HCT116 (cell line): ENCODE measurements at regions not wholly inside any gene's neighbourhood (a gene's known extent, or its start where the extent isn't known, plus 50 kb on each side); places are given as distances from the start of the nearest gene placed in this dataset.

Source experiments
- ATAC-seq: fragments of 200-7000 bp; cut with Tn5 transposase; 2 replicates; pipeline ENCODE4 v1.9.1; 2020; ENCODE audit warnings: mild to moderate bottlenecking, moderate library complexity
- BruUV-seq: library from RNA; stranded (reverse); fragments of 400-500 nt; replicated peaks from 2 replicates; lab custom pipeline; 2021; lab: Mats Ljungman, UMichigan
- CTCF ChIA-PET: fragments of 300-600 bp; sonication (Branson Sonifier 250); formaldehyde crosslinking; loops from one replicate; lab custom pipeline; 2021; ENCODE audit warnings: antibody characterized with exemption; lab: Charles Lee
- POLR2A ChIA-PET: fragments of 300-600, 350-600 bp; sonication (Branson Sonifier 250); formaldehyde crosslinking; loops from one replicate; lab custom pipeline; 2021; ENCODE audit warnings: antibody characterized with exemption; lab: Charles Lee
- RAD21 ChIA-PET, 2 experiments: fragments of 300-600 bp; sonication (Branson Sonifier 250); formaldehyde crosslinking; loops; one replicate each; lab custom pipeline; 2023; ENCODE audit warnings: low total read pairs in 2 of 2; ENCODE audit not compliant: uncharacterized antibody in 2 of 2, unreplicated experiment in 2 of 2, low non-redundant PET in 1 of 2; lab: Charles Lee
- DNase-seq: peaks from one replicate; pipeline ENCODE4 v3.0.0-alpha.2; 2010; ENCODE audit warnings: low read depth, low spot score
- H2AFZ ChIP-seq: fragments of 200-600 bp; shearing (Covaris generic), sonication (generic); 2 replicates; pipeline ENCODE4 v1.6.1; 2017; ENCODE audit warnings: low read depth, mixed run types, mixed read lengths, antibody characterized with exemption, low read length; ENCODE audit not compliant: poor library complexity, severe bottlenecking
- H3K27ac ChIP-seq: 2 replicates; pipeline ENCODE4 v1.5.1; 2012; ENCODE audit warnings: low read depth, low read length
- H3K27me3 ChIP-seq: fragments of 200-600 bp; sonication (generic); 2 replicates; pipeline ENCODE4 v1.6.1; 2016; ENCODE audit warnings: mixed run types, low read length, mixed read lengths; ENCODE audit not compliant: insufficient read depth
- H3K36me3 ChIP-seq, 2 experiments: fragments of 200-500 bp in 1 of 2; fragments of 200-600 bp in 1 of 2; sonication (Bioruptor generic) in 1 of 2; sonication (generic) in 1 of 2; 2 replicates each; pipeline versions ENCODE4 v1.5.1 to v1.6.1; 2014 to 2016; ENCODE audit warnings: low read length in 2 of 2, inconsistent platforms in 1 of 2, mixed read lengths in 1 of 2, mixed run types in 1 of 2; ENCODE audit not compliant: insufficient read depth in 2 of 2, control insufficient read depth in 1 of 2
- H3K4me1 ChIP-seq, 2 experiments: fragments of 200-600 bp in 1 of 2; sonication (generic) in 1 of 2; 2 replicates each; pipeline versions ENCODE4 v1.5.1 to v1.6.1; 2012 to 2017; ENCODE audit warnings: low read length in 2 of 2, inconsistent platforms in 1 of 2, mild to moderate bottlenecking in 1 of 2, mixed read lengths in 1 of 2, mixed run types in 1 of 2, moderate library complexity in 1 of 2; ENCODE audit not compliant: insufficient read depth in 2 of 2, control insufficient read depth in 1 of 2
- H3K4me2 ChIP-seq: fragments of 200-600 bp; sonication (generic); 2 replicates; pipeline ENCODE4 v1.6.1; 2017; ENCODE audit warnings: mixed run types, low read length, mixed read lengths
- H3K4me3 ChIP-seq, 2 experiments: fragments of 200-600 bp in 1 of 2; sonication (generic) in 1 of 2; replicated peaks in 1 of 2; 2 replicates each; pipeline ENCODE4 v1.5.1; 2011 to 2016; ENCODE audit warnings: low read length in 2 of 2, control low read depth in 1 of 2, low read depth in 1 of 2, mild to moderate bottlenecking in 1 of 2, mixed read lengths in 1 of 2, mixed run types in 1 of 2
- H3K79me2 ChIP-seq: fragments of 200-600 bp; sonication (generic); 2 replicates; pipeline ENCODE4 v1.6.1; 2017; ENCODE audit warnings: mild to moderate bottlenecking, mixed run types, low read length, moderate library complexity, mixed read lengths; ENCODE audit not compliant: insufficient read depth
- H3K9ac ChIP-seq: fragments of 200-600 bp; sonication (generic); 2 replicates; pipeline ENCODE4 v1.6.1; 2016; ENCODE audit warnings: low read length, mixed read lengths
- H3K9me2 ChIP-seq: fragments of 200-600 bp; sonication (generic), shearing (Covaris generic); 2 replicates; pipeline ENCODE4 v1.6.1; 2017; ENCODE audit warnings: mixed run types, mild to moderate bottlenecking, moderate library complexity; ENCODE audit not compliant: insufficient read depth
- H3K9me3 ChIP-seq, 2 experiments: fragments of 200-500 bp in 1 of 2; fragments of 200-600 bp in 1 of 2; sonication (Bioruptor generic) in 1 of 2; sonication (generic) in 1 of 2; 2 replicates each; pipeline ENCODE4 v1.6.1; 2014 to 2017; ENCODE audit warnings: low read length in 2 of 2, mixed read lengths in 2 of 2, inconsistent platforms in 1 of 2, low read depth in 1 of 2, mild to moderate bottlenecking in 1 of 2, mixed run types in 1 of 2, moderate library complexity in 1 of 2; ENCODE audit not compliant: control insufficient read depth in 1 of 2, insufficient read depth in 1 of 2
- H4K20me1 ChIP-seq: fragments of 200-600 bp; sonication (generic), shearing (Covaris generic); 2 replicates; pipeline ENCODE4 v1.6.1; 2017; ENCODE audit warnings: mixed run types, mild to moderate bottlenecking, moderate library complexity; ENCODE audit not compliant: insufficient read depth
- CBX3 ChIP-seq: IDR thresholded peaks from 2 replicates; pipeline ENCODE4 v1.6.1; 2012; ENCODE audit warnings: low read depth
- CEBPB ChIP-seq: IDR thresholded peaks from 2 replicates; pipeline ENCODE4 v1.6.1; 2012; ENCODE audit warnings: low read depth
- EGR1 ChIP-seq: IDR thresholded peaks from 2 replicates; pipeline ENCODE4 v1.6.1; 2012; ENCODE audit warnings: low read depth
- ELF1 ChIP-seq: IDR thresholded peaks from 2 replicates; pipeline ENCODE4 v1.6.1; 2012; ENCODE audit warnings: low read depth, borderline replicate concordance
- EZH2 ChIP-seq: fragments of 200-600 bp; sonication (generic); IDR thresholded peaks from 2 replicates; pipeline ENCODE4 v1.6.1; 2017; ENCODE audit warnings: antibody characterized with exemption, mixed run types
- EZH2phosphoT487 ChIP-seq: fragments of 200-600 bp; IDR thresholded peaks from 2 replicates; pipeline ENCODE4 v1.6.1; 2018; ENCODE audit warnings: antibody characterized with exemption, borderline replicate concordance
- FOSL1 ChIP-seq: IDR thresholded peaks from 2 replicates; pipeline ENCODE4 v1.6.1; 2012; ENCODE audit warnings: low read depth
- JUND ChIP-seq: IDR thresholded peaks from 2 replicates; pipeline ENCODE4 v1.6.1; 2012
- POLR2A ChIP-seq: IDR thresholded peaks from 2 replicates; pipeline ENCODE4 v1.7.0; 2011; ENCODE audit warnings: borderline replicate concordance; ENCODE audit not compliant: insufficient read depth, insufficient read length; ENCODE audit errors: extremely low read depth
- POLR2AphosphoS5 ChIP-seq: IDR thresholded peaks from 2 replicates; pipeline ENCODE4 v1.6.1; 2011; ENCODE audit warnings: mild to moderate bottlenecking, low read depth, low read length, moderate library complexity
- SIN3A ChIP-seq: IDR thresholded peaks from 2 replicates; pipeline ENCODE4 v1.6.1; 2012; ENCODE audit warnings: low read depth
- SRF ChIP-seq: IDR thresholded peaks from 2 replicates; pipeline ENCODE4 v1.6.1; 2012; ENCODE audit warnings: low read depth
- TCF7L2 ChIP-seq: IDR thresholded peaks from 2 replicates; pipeline ENCODE4 v1.7.0; 2011; ENCODE audit warnings: borderline replicate concordance, inconsistent platforms; ENCODE audit not compliant: insufficient read depth, insufficient read length; ENCODE audit errors: extremely low read depth
- YY1 ChIP-seq: IDR thresholded peaks from 2 replicates; pipeline ENCODE4 v1.6.1; 2011; ENCODE audit warnings: low read length, low read depth, moderate library complexity, mild to moderate bottlenecking; ENCODE audit not compliant: insufficient replicate concordance; ENCODE audit errors: extremely low read depth
- intact Hi-C: fragments of 100-400 bp; cut with micrococcal nuclease; formaldehyde crosslinking; loops from 2 replicates; pipeline ENCODE4 v1.10.0; 2022
- TF ChIP-seq, protein P1 (sequence below): IDR thresholded peaks from 2 replicates; pipeline ENCODE4 v1.6.1; 2012

- intact Hi-C loops: no loop called here
- ATAC-seq: no peak
- TF ChIP-seq EZH2phosphoT487 (no peak), YY1 (no peak)
- no peak overlapping the region for H3K9ac ChIP-seq
- no peak overlapping the region for H2AFZ ChIP-seq
- BruUV-seq: no TSS peak
- no peaks in the 10 kb centered on the region for H3K9me3 ChIP-seq
- CTCF ChIA-PET: no interaction called here
- H4K20me1 ChIP-seq: no peaks in the 10 kb centered on the region
- no peak for DNase-seq
- H3K9me2 ChIP-seq: no peaks in the 10 kb centered on the region
- POLR2A ChIA-PET: no interaction called here
- no peak overlapping the region for H3K4me2 ChIP-seq
- H3K27ac ChIP-seq: no peak overlapping the region
- no peak overlapping the region for H3K4me3 ChIP-seq
- no peaks in the 10 kb centered on the region for H3K4me1 ChIP-seq
- no peaks in the 10 kb centered on the region for H3K27me3 ChIP-seq
- H3K36me3 ChIP-seq: no peaks in the 10 kb centered on the region
- RAD21 ChIA-PET: no interaction called here
- no peaks in the 10 kb centered on the region for H3K79me2 ChIP-seq
Measured at GRCh38 chr12:87685696-87686095, 343.5 kb downstream of the C12orf50 start.

- H3K27me3 ChIP-seq: no peaks in the 10 kb centered on the region
- H3K36me3 ChIP-seq: no peaks in the 10 kb centered on the region
- no peak overlapping the region for H3K27ac ChIP-seq
- RAD21 ChIA-PET: no interaction called here
- DNase-seq: no peak
- CTCF ChIA-PET: no interaction called here
- no peak overlapping the region for H3K4me3 ChIP-seq
- POLR2A ChIA-PET: no interaction called here
- no peaks in the 10 kb centered on the region for H3K79me2 ChIP-seq
- H3K9ac ChIP-seq: no peak overlapping the region
- intact Hi-C loops: no loop called here
- BruUV-seq: no TSS peak
- H3K9me2 ChIP-seq: no peaks in the 10 kb centered on the region
- no peak for TF ChIP-seq ELF1
- H3K4me1 ChIP-seq: no peaks in the 10 kb centered on the region
- H3K9me3 ChIP-seq: no peaks in the 10 kb centered on the region
- no peak overlapping the region for H2AFZ ChIP-seq
- no peak for ATAC-seq
- H3K4me2 ChIP-seq: no peak overlapping the region
- H4K20me1 ChIP-seq: no peaks in the 10 kb centered on the region
Measured at GRCh38 chr12:87679251-87679650, 349.9 kb downstream of the C12orf50 start.

DNA sequence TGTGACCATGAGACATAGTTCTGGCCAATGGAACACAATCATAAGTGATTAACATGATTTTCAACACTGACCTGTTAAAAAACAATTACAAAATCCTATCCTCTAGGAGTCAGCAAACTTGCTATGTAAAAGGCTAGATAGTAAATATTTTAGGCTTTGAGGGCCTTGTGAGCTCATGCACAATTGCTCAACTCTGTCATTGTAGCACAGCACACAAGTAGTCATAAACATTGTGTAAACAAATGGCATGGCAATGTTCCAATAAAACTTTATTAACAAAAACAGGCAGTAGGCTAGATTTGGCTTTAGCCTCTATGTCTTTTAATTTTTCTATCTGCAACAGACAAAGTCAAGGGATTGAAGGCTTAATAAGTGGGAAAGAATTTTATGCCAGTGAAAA lies 350.7 kb downstream of the C12orf50 start:
- intact Hi-C loops: no loop called here
- no peak for TF ChIP-seq JUND
- no peak for TF ChIP-seq EZH2
- no peak for TF ChIP-seq ELF1
- TF ChIP-seq TCF7L2: no peak
- no peak for TF ChIP-seq FOSL1
- TF ChIP-seq SRF: no peak
- no peak for TF ChIP-seq CEBPB
- no peak for TF ChIP-seq YY1
- no peak for TF ChIP-seq EGR1
- TF ChIP-seq, protein P1, sequence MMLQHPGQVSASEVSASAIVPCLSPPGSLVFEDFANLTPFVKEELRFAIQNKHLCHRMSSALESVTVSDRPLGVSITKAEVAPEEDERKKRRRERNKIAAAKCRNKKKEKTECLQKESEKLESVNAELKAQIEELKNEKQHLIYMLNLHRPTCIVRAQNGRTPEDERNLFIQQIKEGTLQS: no peak
- no peak for TF ChIP-seq SIN3A
- no peak for TF ChIP-seq POLR2AphosphoS5
- TF ChIP-seq CBX3: no peak
- TF ChIP-seq POLR2A: no peak

More for the DNA sequence above, 350.7 kb downstream of the C12orf50 start:
- no peaks in the 10 kb centered on the region for H3K27me3 ChIP-seq
- RAD21 ChIA-PET: no interaction called here
- H3K79me2 ChIP-seq: no peaks in the 10 kb centered on the region
- no peak for ATAC-seq
- H2AFZ ChIP-seq: no peak overlapping the region
- no peak overlapping the region for H3K9ac ChIP-seq
- no peak overlapping the region for H3K27ac ChIP-seq
- no peaks in the 10 kb centered on the region for H3K9me2 ChIP-seq
- H3K9me3 ChIP-seq: no peaks in the 10 kb centered on the region
- no peaks in the 10 kb centered on the region for H3K36me3 ChIP-seq
- H4K20me1 ChIP-seq: no peaks in the 10 kb centered on the region
- H3K4me3 ChIP-seq: no peak overlapping the region
- no peaks in the 10 kb centered on the region for H3K4me1 ChIP-seq
- POLR2A ChIA-PET: no interaction called here
- no TSS peak for BruUV-seq
- no peak overlapping the region for H3K4me2 ChIP-seq
- CTCF ChIA-PET: no interaction called here
- DNase-seq: no peak
